SIG-M5 treated with dmso at 0.1 percent for 504 hours (cell line): ENCODE measurements at regions not wholly inside any gene's neighbourhood (a gene's known extent, or its start where the extent isn't known, plus 50 kb on each side); places are given as distances from the start of the nearest gene placed in this dataset.

Experiments used
- DNase-seq: peaks from one replicate; lab custom pipeline; 2025; ENCODE audit not compliant: unreplicated experiment; lab: John Stamatoyannopoulos, UW

DNA sequence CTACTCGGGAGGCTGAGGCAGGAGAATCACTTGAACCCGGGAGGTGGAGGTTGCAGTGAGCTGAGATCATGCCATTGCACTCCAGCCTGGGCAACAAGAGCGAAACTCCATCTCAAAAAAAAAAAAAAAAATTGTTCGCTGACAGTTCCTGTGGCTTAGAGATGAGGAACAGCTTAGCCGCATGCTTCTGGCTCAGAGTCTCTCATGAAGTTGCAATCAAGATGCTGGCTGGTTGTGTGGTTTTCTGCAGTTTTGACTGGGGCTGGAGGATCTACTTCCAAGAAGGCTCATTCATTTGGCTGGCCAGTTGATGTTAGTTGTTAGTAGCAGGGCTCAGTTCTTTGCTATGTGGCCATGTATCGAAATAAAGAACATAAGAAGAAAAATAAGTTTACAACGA, 69.9 kb upstream of the TBC1D5 start:
- DNase-seq: peak; percentile 13

DNA sequence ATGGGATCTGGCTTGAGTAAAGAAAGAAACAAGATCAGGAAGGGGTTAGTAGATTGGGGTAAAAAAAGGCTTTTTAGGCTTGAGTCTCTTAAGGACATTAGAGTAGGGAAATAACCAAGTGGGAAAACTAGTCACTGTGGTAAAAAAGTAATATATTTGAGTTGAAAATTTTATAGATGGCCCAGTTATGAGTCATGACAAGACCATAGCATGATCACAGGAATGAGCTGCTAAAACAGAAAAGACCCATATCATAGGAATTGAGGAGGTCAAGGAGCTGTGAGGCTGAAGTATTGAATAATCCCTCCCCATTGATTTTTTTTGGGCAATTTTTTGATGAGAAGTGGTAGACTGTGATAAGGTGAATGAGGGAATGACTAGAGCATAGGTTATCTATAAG, 69.2 kb upstream of the TBC1D5 start:
- no peak for DNase-seq

DNA sequence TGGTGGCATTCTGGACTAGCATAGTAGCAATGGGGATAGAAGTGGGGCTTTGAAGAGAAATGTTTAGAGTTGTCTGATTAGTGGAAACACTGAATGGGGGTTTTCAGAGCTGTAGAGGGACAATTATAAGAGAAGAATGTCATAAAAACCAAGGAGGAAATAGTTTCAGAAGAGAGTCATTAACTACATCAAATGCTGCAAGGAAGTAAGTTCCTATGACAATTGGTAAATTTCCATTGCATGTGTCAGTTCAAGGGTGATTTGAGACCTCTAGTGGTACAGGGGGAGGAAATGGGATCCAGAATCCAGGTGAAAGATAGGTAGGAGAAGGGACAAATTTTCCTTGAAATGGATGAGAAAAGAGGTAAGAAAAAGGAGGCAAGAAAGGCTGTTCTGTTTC, 68.3 kb upstream of the TBC1D5 start:
- DNase-seq: peak; percentile 13

DNA sequence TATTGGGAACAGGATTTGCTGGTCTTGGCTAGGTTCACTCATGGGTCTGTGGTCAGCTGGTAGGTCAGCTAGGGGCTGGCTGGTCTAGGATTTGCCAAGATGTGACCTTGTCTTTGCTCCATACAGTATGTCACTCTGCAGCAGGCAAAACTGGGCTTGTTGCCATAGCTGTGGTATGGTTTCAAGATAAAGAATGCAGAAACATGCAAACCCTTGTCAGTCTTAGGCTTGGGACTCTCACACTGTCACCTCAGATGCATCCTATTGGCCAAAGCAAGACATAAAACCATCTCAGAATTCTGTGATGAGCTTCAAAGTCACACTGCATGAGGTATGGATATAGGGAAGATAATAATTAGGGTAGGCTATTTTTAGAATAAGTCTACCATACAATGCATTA, 66.6 kb upstream of the TBC1D5 start:
- DNase-seq: no peak

- no peak for DNase-seq
Observed at GRCh38 chr3:17806876-17807275, 64.4 kb upstream of the TBC1D5 start.

DNA sequence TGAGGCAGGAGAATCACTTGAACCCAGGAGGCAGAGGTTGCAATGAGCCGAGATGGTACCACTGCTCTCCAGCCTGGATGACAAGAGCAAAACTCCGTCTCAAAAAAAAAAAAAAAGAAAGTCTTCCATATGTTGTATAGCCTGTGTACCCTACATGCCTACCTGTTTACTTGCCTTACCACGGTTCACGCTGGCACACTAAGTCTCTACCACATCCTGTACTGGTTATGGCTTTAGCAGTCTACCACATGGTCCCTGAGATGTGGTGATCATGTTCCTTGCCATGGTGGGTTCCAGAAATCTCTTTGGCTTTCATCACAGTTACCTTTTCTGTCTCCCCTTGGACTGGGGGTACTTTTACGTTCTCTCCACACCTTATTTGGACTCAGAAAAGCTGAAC, 63.8 kb upstream of the TBC1D5 start:
- DNase-seq: no peak

GRCh38 chr3:17805461-17805940, 63.1 kb upstream of the TBC1D5 start:
- DNase-seq: no peak

DNA sequence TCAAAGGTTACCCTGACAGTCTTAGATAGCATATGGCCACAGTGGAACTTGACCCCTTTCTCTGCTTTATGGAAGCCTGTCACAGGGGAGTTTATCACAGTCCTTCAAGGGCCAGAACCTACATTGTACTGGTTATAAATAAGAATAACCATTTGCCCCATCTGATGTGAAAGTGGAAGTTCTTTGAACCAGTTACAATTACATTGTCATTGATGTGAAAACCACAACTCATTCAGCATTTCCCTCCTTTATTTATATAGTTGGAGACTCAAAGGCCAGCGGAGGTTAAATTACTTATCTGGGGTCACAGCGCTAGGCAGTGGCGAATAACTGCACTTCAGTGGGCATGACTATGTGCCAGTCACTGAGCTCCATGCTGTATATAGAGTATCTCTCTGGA, 60.5 kb upstream of the TBC1D5 start:
- DNase-seq: no peak

- DNase-seq: no peak
Observed at GRCh38 chr3:17801131-17801530, 58.7 kb upstream of the TBC1D5 start.

GRCh38 chr3:17800232-17800631, 57.8 kb upstream of the TBC1D5 start:
- no peak for DNase-seq

GRCh38 chr3:17799312-17799711, 56.9 kb upstream of the TBC1D5 start:
- no peak for DNase-seq

GRCh38 chr3:17798000-17798399, 55.6 kb upstream of the TBC1D5 start:
- no peak for DNase-seq

DNA sequence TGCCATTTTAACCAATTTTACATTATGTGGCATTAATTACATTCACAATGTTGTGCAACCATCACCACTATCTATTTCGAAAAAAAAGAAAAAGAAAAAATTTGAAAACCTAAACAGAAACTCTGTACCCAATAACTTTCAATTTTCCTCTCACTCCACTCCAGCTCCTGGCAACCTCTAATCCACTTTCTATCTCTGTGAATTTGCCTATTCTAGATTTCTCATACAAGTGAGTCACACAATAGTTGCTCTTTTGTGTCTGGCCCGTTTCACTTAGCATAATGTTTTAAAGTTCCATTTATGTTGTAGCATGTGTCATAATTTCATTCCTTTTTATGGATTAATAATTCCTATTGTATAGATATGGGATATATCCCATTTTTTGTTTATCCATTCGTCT, 53.3 kb upstream of the TBC1D5 start:
- DNase-seq: no peak

- DNase-seq: no peak
Observed at GRCh38 chr3:17795280-17795679, 52.8 kb upstream of the TBC1D5 start.

- DNase-seq: no peak
Observed at GRCh38 chr3:17793542-17794195, 51.2 kb upstream of the TBC1D5 start.
